HG03039 (cell line): ENCODE measurements at regions not wholly inside any gene's neighbourhood (a gene's known extent, or its start where the extent isn't known, plus 50 kb on each side); places are given as distances from the start of the nearest gene placed in this dataset.

Source experiments
- ATAC-seq: cut with Tn5 transposase; IDR thresholded peaks from one replicate; pipeline ENCODE4 v1.9.1; 2021; ENCODE audit warnings: mild to moderate bottlenecking, moderate library complexity; ENCODE audit not compliant: unreplicated experiment

DNA sequence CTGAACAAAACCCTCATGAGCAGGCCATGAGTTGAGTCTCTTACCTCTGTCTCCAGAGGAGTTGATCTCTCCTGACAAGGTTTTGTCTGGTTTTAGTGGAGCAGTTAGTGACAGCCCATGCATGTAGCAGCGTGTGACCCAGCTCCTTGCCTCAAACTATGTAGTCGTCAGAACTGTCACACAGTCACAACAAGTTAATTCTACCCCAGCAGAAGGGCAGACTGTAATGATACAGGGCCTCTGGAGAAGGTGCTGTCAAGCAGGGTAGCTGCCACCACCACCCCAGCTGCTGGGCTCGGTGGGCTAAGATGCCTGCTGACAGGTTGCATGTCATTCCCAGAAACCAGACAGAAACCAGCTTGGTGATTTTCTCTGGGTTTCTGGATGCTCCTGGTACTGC is 194.5 kb downstream of the PSAT1 start:
- ATAC-seq, result no peak

GRCh38 chr9:78493166-78493742 is 196.3 kb downstream of the PSAT1 start:
- ATAC-seq, result no peak

GRCh38 chr9:78502566-78502965 is 205.6 kb downstream of the PSAT1 start:
- no peak for ATAC-seq

- no peak for ATAC-seq
Measured at GRCh38 chr9:78505546-78505945, 208.6 kb downstream of the PSAT1 start.

GRCh38 chr9:78507037-78507436 is 210.1 kb downstream of the PSAT1 start:
- ATAC-seq, result no peak

- no peak for ATAC-seq
Measured at GRCh38 chr9:78510035-78510434, 213.1 kb downstream of the PSAT1 start.

DNA sequence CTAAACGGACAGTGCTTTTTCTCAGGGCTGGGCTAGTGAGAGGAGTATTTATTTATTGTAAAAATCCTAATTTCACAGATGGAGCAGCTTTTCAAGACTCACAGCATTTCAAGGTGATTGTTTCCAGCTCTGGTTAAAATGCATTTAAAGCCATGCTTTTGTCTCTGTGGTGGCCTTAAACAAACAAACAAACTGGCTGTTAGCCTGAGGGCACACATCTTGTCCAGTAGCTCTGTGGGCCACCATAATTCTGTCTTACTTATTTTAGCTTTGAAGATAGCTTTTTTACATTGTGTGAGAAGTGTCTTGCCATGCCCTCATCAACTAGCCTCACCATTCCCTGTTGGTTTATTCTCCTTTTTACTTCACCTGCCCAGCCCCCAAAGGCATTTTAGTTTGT is 218.2 kb downstream of the PSAT1 start:
- no peak for ATAC-seq

DNA sequence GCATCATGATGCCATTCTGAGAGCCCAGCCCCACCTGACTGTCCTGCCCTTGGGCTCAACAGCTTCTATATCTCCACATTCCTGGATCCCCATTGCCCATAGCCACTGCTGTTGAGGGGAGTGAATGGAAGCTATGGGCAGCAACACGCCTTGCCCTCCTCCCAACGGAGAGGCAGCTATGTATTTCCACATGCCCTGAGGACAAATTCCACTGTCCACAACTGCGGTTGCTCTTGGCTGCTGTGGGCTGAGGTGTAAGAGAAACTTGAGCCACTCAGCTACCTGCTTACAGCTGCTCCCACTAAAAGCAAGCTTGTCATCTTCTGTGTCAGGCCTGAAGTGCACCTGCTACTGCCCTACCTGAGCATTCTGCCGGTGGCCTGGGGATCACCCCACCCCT is 222.9 kb downstream of the PSAT1 start:
- ATAC-seq, result no peak

GRCh38 chr9:78521680-78522079 is 224.8 kb downstream of the PSAT1 start:
- no peak for ATAC-seq

GRCh38 chr9:78525986-78526560 is 229.1 kb downstream of the PSAT1 start:
- no peak for ATAC-seq

DNA sequence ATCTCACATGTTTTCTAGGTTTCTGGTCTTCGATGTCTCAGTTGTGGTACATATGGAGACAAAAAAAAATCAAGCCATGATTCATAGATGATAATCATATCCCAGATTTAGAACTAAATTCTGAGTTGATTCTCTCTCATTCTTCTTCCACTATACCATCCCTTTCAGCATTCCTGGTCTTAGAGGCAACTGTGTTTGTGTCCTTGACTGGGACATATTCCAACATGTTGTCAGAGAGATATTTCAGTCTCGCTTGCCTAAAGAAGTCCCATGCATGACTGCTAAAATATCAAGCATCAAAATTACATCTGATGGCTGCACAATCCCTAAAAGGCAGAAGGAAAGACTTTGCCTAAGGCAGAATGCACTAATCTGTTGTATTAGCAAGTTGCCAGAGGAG is 236.6 kb downstream of the PSAT1 start:
- no peak for ATAC-seq

GRCh38 chr9:78539188-78539587 is 242.3 kb downstream of the PSAT1 start:
- no peak for ATAC-seq

DNA sequence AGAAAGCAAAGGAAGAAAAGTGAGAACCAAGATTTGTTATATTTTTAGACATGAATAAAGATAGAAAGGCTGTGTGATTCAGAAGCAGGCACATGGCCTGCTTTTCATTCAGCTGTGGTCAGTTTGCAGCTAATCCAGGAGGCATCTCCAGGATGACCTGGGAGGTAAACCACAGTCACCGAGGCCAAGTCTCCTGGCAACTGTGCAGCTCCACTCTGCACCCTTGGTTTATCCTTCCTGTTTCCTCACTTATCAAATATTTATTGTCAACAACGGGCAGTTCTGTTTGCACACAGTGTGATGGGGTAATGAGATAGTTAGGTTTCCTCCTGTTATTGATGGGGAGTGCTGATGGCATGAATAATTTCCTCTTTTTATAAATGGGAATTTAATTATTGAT is 243.0 kb downstream of the PSAT1 start:
- no peak for ATAC-seq

- ATAC-seq, result no peak
Measured at GRCh38 chr9:78541868-78542443, 245.0 kb downstream of the PSAT1 start.

GRCh38 chr9:78542491-78543181 is 245.7 kb downstream of the PSAT1 start:
- no peak for ATAC-seq

GRCh38 chr9:78543353-78543752 is 246.4 kb downstream of the PSAT1 start:
- no peak for ATAC-seq

- ATAC-seq, result no peak
Measured at GRCh38 chr9:78544230-78544629, 247.3 kb downstream of the PSAT1 start.

DNA sequence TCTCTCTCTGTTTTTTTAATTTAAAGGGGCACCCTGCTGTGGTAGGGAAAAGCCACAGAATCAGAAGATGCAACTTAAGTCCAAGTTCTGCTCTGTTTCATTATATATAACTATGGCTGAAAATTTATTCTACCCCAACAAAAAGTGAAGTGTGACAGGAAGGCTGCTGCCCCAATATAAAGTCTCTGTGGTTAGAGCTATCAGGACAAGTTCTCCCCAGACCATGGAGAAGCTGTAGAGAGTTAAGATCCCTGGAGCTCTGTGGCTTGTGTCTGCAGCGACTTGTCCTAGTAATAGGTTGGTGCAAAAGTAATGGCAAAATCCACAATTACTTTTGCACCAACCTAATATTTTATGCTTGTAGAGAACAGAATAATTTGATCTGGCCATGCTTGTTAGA is 250.9 kb downstream of the PSAT1 start:
- no peak for ATAC-seq

GRCh38 chr9:78548670-78549069 is 251.7 kb downstream of the PSAT1 start:
- no peak for ATAC-seq

DNA sequence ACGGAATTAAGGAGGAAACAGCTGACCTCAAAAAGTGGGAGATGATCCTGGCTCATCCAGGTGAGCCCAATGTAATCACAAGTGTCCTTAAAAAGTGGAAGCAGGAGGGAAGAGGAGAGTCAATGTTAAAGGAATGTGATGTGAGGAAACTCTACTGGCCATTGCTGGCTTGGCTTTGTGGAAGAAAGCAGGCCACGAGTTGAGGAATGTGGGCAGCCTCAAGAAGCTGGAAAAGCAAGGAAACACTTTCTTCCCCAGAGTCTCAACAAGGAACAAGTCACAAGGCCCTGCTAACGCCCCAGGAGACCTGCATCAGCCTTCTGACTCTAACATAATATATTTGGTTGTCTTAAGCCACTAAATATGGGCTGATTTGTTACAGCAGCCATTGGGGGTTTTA is 252.8 kb downstream of the PSAT1 start:
- no peak for ATAC-seq

- ATAC-seq, result no peak
Measured at GRCh38 chr9:78552802-78553201, 255.9 kb downstream of the PSAT1 start.

DNA sequence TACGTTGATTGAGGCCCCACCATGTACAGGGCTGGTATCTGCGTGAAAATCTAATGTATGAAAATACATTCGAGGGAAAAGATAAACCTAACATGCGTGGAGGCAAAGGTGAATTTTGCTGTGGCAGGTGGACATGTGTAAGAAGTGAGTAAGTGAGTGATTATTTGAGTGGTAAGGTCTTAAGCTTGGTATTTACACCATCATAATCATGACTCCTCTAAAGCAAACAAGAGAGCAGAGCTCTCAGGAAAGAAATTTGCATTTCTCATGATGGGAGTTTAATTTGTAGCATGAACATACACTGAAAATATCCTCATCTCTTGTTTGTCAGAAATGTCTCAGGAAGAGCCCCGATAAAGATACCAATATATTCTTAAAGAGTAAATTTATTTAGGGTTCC is 260.6 kb downstream of the PSAT1 start:
- ATAC-seq, result no peak
